IPS DF 4.7 (cell line): ENCODE measurements at regions not wholly inside any gene's neighbourhood (a gene's known extent, or its start where the extent isn't known, plus 50 kb on each side); places are given as distances from the start of the nearest gene placed in this dataset.
"Not testable (repeated sequence)": the region's sequence is repeated elsewhere in the genome, so short reads cannot be mapped to it uniquely, and the experiment has no call there.

Experiments
- DNase-seq: peaks from one replicate; pipeline ENCODE4 v3.0.0-alpha.2; 2013; ENCODE audit warnings: low spot score; ENCODE audit errors: extremely low read depth

- DNase-seq = no peak
Observed at GRCh38 chr5:92081958-92082712, 699.0 kb upstream of the ARRDC3 start.

DNA sequence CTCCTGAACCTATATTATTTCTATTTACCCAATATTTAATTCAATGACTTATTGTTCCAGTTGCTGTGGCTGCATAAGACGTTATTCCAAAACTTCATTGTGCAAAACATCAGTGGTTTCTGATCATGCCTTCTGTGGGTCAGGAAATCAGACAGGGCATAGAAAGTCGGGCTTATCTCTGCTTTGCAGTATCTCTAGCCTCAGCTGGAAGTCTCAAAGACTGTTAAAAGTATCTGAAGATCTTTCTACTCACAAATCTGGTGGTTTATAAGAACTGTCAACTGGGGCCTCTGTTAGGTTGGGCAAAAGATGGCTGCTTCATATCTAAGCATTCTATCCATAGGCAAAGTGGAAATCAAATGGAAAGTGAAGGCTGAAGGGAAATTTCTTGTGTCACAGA, 687.7 kb upstream of the ARRDC3 start:
- DNase-seq = no peak

DNA sequence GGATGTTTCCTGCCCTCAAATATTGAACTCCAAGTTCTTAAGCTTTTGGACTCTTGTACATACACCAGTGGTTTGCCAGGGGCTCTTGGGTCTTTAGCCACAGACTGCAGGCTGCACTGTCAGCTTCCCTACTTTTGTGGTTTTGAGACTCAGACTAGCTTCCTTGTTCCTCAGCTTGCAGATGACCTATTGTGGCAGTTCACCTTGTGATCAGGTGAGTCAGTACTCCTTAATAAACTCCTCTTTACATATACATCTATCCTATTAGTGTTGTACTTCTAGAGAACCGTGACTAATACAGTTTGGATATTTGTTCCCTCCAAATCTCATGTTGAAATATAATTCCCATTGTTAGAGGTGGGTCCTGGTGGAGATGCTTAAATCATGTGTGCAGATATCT, 681.9 kb upstream of the ARRDC3 start:
- no peak for DNase-seq

GRCh38 chr5:92051741-92052140, 668.6 kb upstream of the ARRDC3 start:
- no peak for DNase-seq

DNA sequence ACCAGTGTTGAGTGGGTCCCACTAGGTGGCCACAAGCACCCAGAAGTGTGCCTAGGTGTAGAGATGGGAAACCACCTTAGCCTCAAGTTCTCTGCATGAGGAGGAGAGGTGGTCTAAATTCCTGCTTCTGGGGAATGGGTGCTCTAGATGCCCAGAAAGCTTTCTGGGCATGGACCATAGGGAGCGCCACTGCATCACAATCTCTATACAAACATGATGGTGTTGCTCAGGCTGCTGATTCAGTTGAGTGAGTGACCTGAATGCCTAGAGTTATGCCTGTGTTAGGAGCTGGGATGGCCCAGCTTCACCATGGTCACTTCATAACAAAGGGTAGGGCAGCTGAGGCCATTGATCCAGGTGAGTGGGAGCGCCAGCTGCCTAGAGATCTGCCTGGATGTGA, 667.9 kb upstream of the ARRDC3 start:
- no peak for DNase-seq

- no peak for DNase-seq
Observed at GRCh38 chr5:92041911-92042660, 659.0 kb upstream of the ARRDC3 start.

- no peak for DNase-seq
Observed at GRCh38 chr5:92041206-92041605, 658.1 kb upstream of the ARRDC3 start.

DNA sequence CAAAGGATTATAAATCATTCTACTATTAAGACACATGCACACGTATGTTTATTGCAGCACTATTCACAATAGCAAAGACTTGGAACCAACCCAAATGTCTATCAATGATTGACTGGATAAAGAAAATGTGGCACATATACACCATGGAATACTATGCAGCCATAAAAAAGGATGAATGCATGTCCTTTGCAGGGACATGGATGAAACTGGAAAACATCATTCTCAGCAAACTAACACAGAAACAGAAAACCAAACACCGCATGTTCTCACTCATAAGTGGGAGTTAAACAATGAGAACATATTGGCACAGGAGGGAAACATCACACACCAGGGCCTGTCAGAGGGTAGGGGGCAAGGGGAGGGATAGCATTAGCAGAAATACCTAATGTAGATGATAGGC, 646.7 kb upstream of the ARRDC3 start:
- not testable (repeated sequence) for DNase-seq

DNA sequence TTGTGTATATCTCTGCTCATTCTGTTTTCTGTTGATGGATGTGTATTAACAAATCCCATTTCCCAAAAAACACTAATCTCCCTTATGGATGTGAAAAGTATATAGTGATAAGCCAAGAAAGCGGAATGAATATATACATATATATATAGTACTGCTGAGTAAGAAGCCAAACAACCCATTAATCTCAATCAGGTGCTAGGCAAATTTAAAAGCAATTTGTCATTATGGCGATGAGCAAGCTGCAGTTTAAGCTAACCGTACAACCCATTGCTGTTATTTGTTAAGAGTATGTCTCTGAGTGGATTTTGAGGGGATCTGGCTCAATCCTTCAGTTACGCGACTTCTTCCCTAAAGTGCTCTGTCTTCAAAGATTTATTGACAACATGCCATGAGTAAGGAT, 640.4 kb upstream of the ARRDC3 start:
- DNase-seq = no peak

DNA sequence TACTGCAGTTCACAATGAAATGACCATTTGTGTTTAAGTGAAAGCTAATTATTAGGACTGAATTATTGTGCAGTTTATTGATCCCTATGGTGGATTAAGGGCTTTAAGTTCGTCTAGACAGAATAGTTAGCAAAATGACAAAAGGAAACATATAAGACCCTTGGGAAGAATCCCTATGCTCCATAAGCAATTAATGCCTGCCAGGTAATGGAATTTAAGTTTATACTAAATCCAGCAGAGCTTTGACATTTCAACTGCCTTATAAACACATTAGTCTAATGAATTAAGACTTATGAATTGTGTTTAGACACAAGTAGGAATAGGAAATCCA, 640.0 kb upstream of the ARRDC3 start:
- no peak for DNase-seq

DNA sequence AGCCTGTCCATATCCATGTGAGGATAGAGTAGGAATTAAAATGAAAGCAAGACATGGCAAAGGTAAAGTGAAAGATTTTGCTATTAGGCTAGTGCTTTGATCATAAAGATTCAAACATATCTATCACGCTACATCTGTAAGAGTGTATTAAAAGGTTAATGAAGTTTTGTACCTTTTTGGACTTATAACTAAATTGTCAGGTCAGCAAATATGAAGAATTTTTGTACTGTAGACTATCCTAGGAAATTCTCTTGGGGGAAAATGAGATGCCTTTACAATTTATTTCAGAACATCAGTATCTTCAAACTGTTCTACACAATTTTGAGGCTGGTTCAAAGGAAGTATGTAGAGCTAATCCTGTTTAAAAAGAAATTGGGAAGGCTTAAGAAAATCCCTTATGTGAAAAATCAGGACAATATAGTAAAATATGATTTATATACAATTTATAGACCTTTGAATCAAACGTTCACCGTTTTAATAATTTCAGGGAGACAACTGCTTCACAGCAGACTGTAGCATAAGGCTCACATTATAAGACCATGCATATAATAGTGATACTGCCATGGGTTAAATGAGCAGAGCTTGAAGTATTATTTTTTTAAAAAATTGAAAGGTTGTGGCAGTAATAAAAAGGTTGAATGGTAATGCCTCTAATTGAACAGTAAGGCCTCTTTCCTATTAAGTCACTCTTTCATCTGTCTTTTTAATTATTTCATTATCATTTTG, 639.5 kb upstream of the ARRDC3 start:
- no peak for DNase-seq

- no peak for DNase-seq
Observed at GRCh38 chr5:92019376-92019990, 636.4 kb upstream of the ARRDC3 start.

GRCh38 chr5:92017776-92018175, 634.7 kb upstream of the ARRDC3 start:
- no peak for DNase-seq

GRCh38 chr5:92011845-92012244, 628.7 kb upstream of the ARRDC3 start:
- not testable (repeated sequence) for DNase-seq

DNA sequence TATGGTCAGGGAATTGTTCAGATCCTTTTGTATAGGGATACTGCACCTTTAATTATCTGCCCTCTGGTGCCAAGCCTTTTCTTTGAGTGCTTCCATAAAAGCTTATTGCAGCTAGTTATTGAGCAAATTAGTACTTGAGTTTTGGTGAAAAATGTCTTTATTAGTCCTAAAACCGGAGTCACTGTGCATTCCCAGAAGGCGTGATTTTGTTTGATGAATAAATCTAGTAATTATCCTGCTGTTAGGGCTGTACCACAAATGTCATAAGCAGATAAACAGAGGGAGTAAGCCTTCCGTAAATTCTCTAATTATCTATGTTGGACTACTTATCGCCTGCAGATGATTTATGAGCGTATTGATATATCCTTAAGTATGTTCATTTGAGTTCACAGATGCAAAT, 620.7 kb upstream of the ARRDC3 start:
- no peak for DNase-seq

DNA sequence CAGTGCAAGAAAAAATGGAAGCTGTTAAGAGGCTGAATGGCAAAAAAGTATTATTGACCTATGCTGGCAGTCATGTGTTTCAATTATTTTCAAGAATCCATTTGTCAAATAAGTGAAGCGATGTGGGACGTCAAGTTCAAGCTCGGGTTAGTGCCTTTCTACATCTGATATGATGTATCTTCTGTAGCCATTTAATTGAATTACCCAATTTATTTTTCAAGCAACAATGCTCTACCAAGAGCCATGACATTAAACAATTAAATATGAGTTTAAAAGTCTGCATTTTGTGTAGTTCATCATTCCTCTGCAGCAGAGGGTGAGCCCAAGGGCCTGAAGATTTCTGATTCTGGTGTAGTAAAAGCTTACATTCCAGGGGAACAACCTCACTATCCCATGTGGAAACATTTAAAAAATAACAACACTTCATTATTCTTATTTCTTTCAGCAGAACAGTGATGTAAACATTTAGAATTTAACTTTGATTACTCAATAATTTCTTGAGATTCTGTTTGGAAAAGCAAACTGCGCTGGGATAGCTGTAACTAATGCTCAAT, 619.7 kb upstream of the ARRDC3 start:
- no peak for DNase-seq

DNA sequence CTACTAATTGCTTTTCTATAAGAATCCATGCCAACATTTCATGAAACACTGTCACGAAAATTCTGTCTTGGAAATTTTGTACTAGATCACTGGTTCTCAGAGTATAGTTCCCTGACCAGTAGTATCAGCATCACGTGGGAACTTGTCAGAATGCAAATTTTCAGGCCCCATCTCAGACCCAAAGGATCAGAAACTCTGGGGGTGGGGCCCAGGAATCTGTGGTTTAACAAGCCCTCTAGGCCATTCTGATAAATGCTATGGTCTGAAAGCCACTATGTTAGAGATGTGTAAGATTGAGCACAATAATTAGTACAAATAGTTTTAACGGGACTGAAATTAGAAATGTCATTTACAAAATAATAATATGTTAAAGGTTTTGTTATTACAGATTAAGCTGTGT, 615.7 kb upstream of the ARRDC3 start:
- DNase-seq = no peak

DNA sequence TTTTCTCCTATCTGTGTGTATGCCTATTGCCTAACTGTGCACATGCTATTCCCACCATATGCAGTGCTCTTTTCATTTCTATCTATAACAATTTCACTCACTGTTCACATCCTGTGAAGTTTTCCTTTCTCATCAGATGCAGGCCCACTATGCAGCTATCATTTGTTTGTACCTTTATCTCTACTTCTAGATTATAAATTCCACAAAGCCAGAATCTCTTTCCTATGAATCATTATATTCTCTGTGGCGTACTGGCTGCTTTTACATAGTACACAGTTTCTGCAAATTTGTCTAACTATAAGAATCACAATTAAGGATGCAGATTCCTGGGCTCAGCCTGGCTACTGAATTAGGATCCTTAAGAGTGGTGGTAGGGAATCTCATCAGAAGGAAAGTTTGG, 600.8 kb upstream of the ARRDC3 start:
- DNase-seq = no peak

DNA sequence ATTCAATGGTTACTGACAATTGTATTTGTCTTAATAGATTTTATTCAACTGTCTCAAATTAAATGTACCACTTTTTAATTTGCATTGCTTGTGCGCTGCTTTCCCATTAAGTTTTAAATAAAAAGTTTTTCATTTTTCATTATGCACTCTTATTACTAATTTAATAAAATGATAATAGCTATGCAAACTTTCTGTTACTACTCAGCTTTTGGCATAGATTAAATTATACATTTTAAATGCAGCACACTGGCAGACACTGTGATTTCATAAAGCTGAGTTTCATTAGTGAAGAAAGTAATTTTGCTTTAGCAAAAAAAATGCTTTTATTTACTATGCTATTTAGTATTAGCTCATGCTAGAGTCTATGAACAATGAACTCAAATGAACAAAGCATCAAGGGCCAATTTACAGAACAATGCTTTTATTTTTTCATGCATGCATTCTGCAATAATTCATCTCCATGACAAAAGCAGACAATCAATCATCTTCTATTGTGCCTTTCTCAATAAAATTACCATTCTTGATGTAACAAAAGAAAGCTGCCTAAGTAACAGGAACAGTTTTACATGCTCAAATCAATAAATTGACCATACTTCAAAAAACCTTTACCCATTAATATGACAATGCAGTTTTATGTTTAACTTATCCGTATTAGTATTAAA, 595.2 kb upstream of the ARRDC3 start:
- DNase-seq = no peak

GRCh38 chr5:91977579-91977978, 594.5 kb upstream of the ARRDC3 start:
- no peak for DNase-seq

- DNase-seq = no peak
Observed at GRCh38 chr5:91976451-91976850, 593.3 kb upstream of the ARRDC3 start.
